ENCODE measurements at regions not wholly inside any gene's neighbourhood (a gene's known extent, or its start where the extent isn't known, plus 50 kb on each side); places are given as distances from the start of the nearest gene placed in this dataset.

GRCh38 chr1:112251766-112252506 is 144.1 kb upstream of the CTTNBP2NL start:
- in situ Hi-C loops (cut with HindIII; ENCODE audit: low pct_unique_long_range_greater_than_20kb, low sequenced_read_pairs), result no loop called here
- DNase-seq (ENCODE audit: low read depth), result peak; percentile 39

DNA sequence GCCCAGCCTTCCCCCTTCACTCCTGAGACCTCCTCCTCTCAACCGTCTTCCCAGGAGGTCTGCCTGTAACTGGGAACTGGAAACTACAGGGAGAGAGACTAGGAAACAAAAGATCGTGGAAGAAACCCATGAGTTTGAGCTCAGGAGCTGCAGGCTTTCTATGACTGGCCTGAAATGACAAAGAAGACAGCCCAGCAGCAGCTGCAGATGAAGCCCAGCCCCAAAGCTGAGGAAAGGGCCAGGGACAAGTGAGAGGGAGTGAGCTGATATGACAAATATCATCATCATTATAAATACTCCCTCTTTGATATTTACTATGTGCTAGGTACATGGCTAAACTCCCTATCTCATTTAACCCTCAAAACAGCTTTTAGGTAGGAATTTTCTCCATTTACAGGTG is 142.6 kb upstream of the CTTNBP2NL start:
- in situ Hi-C loops (cut with HindIII; ENCODE audit: low pct_unique_long_range_greater_than_20kb, low sequenced_read_pairs), result no loop called here
- no peak for DNase-seq (ENCODE audit: low read depth)

DNA sequence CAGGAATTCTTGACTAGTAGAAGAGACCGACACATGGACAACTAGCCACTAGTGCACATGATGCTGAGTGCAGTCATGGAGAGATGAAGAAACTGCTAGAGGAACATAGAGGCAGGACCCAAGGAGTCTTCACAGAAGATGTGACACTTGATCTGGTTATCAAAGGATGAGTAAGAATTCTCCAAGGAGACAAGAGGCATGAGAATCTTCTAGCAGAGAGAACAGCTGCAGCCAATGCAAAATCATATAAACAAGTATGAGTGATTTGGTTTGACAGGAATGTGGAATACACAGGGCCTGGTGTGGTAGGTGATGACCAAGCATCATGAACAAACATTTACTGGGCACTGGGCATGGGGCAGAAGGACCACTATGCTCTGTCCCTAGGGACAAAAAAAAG is 140.9 kb upstream of the CTTNBP2NL start:
- in situ Hi-C loops (cut with HindIII; ENCODE audit: low pct_unique_long_range_greater_than_20kb, low sequenced_read_pairs), result no loop called here
- no peak for DNase-seq (ENCODE audit: low read depth)

DNA sequence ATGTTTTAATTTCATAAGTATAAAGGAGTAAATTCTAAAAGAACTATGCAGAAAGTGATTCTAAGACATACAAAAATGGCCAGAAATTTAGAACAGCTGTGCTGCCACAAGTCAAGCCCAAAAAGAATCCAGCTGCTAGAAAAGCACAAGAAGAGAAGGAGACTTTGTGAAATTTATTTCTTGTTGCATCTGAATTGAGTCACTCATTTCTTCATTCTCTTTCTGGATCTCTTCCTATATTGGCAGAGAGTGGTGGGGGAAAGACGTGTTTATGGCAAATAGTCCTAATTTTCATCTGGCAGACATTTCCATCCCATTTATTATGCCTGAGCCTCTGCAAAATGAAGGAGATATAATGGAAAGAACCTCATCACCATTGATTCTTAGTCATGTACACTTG is 139.6 kb upstream of the CTTNBP2NL start:
- in situ Hi-C loops (cut with HindIII; ENCODE audit: low pct_unique_long_range_greater_than_20kb, low sequenced_read_pairs), result no loop called here
- no peak for DNase-seq (ENCODE audit: low read depth)

DNA sequence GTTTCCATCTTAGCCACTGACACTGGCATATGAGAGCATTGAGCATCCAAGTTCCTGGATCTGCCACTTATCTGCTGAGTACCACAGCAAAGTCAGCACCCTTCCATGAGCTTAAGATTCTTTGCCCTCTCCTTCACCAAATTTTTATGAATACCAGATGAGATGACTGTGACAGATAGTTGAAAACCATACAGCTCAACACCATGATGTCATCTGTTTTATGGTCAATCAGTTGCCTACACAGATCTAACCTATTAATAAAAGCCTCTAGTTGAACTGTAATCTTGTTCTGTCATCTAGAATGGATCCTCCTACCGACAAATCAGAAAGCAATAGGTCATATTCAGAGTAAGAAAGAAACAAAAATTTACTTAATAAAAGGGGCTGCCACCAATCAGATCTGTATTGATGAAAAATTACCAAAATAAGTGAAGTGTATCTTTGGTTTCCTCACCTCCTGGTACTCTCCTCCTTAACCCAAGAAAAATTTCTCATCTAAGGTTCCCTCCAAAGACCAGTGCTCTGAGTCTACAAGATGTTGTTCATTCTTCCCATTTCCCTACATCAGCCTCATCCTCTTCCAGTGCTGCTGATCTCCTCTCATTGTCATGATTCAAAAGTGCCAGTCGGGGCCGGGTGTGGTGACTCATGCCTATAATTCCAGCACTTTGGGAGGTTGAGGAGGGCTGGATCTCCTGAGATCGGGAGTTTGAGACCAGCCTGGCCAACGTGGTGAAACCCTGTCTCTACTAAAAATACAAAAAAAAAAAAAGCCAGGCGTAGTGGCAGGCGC is 138.8 kb upstream of the CTTNBP2NL start:
- in situ Hi-C loops (cut with HindIII; ENCODE audit: low pct_unique_long_range_greater_than_20kb, low sequenced_read_pairs), result no loop called here

GRCh38 chr1:112260699-112261098 is 135.3 kb upstream of the CTTNBP2NL start:
- in situ Hi-C loops (cut with HindIII; ENCODE audit: low pct_unique_long_range_greater_than_20kb, low sequenced_read_pairs), result no loop called here
- DNase-seq (ENCODE audit: low read depth), result no peak

More for the DNA sequence above, 138.8 kb upstream of the CTTNBP2NL start:
- no peak for DNase-seq (ENCODE audit: low read depth)

DNA sequence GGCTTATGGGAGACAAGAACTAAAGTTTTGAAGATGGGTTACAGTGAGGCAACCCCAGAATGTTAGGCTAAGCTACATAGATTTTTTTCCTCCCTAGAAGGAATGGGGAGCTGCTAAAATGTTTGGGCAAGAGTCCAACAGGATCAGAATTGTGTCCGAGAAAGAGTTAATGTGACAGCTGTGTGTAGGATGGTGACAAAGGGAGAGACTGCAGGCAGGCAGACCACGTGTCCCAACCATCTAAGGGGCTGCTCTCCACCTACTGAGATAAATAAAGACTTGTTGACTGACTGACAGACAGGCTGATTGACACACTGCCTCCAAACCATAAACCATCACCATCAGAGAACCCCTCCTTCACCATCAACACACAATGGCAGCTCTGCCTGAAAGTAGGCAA is 133.7 kb upstream of the CTTNBP2NL start:
- in situ Hi-C loops (cut with HindIII; ENCODE audit: low pct_unique_long_range_greater_than_20kb, low sequenced_read_pairs), result no loop called here
- DNase-seq (ENCODE audit: low read depth), result no peak

DNA sequence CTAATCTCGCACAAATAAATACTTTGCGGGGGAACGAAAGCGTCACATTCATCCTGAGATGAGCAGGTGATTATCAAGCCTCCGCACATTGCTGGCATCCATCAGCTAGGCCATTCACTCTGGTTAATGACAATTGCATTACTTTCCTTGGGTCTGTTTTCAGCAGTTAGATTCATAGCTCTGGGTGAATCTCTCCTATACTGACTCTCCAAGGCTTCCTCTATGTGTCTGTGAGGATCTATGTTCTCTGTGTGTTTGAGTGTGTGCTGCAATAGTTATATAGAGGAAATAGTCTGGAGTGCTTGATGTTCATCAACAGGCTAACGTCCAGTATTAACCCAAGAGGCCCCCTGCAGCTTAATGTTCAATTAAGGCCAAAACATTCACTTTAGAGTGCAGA is 133.0 kb upstream of the CTTNBP2NL start:
- in situ Hi-C loops (cut with HindIII; ENCODE audit: low pct_unique_long_range_greater_than_20kb, low sequenced_read_pairs), result no loop called here
- DNase-seq (ENCODE audit: low read depth), result no peak

DNA sequence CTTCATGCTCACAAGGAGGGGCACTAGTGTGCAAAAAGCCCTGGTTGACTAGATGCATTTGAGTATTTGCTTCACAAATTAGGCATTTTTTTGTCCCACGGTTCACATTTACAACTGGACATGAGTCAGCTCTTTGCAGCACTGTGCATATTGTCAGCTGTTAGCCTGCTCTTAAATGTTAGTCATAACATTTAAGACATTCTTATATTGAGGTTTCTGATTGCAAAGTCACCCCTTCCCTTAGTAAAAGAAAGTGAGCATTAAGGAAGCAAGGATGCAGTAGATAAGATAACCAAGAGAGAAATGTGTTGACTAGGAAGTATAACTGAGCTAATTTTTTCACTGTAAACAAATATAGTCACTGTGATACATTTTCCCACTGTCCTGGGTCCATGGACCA is 132.6 kb upstream of the CTTNBP2NL start:
- in situ Hi-C loops (cut with HindIII; ENCODE audit: low pct_unique_long_range_greater_than_20kb, low sequenced_read_pairs), result no loop called here
- DNase-seq (ENCODE audit: low read depth), result peak; percentile 4

GRCh38 chr1:112264010-112264409 is 132.0 kb upstream of the CTTNBP2NL start:
- no peak for DNase-seq (ENCODE audit: low read depth)
- in situ Hi-C loops (cut with HindIII; ENCODE audit: low pct_unique_long_range_greater_than_20kb, low sequenced_read_pairs), result no loop called here

GRCh38 chr1:112264553-112264952 is 131.5 kb upstream of the CTTNBP2NL start:
- in situ Hi-C loops (cut with HindIII; ENCODE audit: low pct_unique_long_range_greater_than_20kb, low sequenced_read_pairs), result no loop called here
- DNase-seq (ENCODE audit: low read depth), result no peak

DNA sequence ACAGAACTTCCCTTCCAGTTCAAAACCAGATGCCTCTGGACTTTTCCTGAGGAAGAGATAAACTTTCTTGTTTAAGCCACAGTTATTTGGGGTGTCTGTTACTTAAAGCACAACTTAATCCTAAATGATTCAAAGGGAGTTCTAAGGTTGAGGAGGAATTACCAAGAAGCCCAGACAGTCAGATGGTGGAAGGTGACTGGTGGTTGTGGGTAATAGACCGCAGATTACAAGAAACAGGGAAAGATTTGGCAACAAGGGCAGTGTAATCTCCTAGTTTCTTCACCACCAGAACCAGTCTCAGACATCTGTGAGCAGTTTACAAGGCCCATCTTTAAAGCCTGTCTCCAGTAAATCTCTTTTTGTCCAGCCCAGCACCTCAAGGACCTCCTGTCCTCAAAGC is 130.1 kb upstream of the CTTNBP2NL start:
- no peak for DNase-seq (ENCODE audit: low read depth)
- in situ Hi-C loops (cut with HindIII; ENCODE audit: low pct_unique_long_range_greater_than_20kb, low sequenced_read_pairs), result no loop called here

DNA sequence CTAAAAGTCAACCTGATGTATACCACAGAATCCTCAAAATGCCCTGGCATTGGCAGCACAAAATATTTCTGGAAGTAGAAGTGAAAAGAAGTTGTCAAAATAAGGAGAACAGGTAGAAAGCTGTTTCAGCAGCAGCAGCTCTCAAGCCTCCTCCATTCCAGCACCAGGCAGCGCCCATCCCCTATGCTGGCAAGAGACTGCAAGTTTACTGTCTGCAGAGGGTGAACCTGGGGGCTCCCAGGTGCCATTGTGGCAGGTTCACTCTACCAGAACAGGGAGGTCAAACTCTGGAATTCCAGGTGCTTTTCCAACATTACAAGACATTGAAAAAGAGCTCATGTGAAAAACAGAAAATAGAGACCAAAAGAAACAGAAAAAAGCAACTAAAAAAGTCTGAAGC is 128.8 kb upstream of the CTTNBP2NL start:
- in situ Hi-C loops (cut with HindIII; ENCODE audit: low pct_unique_long_range_greater_than_20kb, low sequenced_read_pairs), result no loop called here
- no peak for DNase-seq (ENCODE audit: low read depth)

- DNase-seq (ENCODE audit: low read depth), result no peak
- in situ Hi-C loops (cut with HindIII; ENCODE audit: low pct_unique_long_range_greater_than_20kb, low sequenced_read_pairs), result no loop called here
Observed at GRCh38 chr1:112267929-112268328, 128.1 kb upstream of the CTTNBP2NL start.

GRCh38 chr1:112268408-112268807 is 127.6 kb upstream of the CTTNBP2NL start:
- no peak for DNase-seq (ENCODE audit: low read depth)
- in situ Hi-C loops (cut with HindIII; ENCODE audit: low pct_unique_long_range_greater_than_20kb, low sequenced_read_pairs), result no loop called here

GRCh38 chr1:112271270-112271669 is 124.7 kb upstream of the CTTNBP2NL start:
- in situ Hi-C loops (cut with HindIII; ENCODE audit: low pct_unique_long_range_greater_than_20kb, low sequenced_read_pairs), result no loop called here
- no peak for DNase-seq (ENCODE audit: low read depth)

DNA sequence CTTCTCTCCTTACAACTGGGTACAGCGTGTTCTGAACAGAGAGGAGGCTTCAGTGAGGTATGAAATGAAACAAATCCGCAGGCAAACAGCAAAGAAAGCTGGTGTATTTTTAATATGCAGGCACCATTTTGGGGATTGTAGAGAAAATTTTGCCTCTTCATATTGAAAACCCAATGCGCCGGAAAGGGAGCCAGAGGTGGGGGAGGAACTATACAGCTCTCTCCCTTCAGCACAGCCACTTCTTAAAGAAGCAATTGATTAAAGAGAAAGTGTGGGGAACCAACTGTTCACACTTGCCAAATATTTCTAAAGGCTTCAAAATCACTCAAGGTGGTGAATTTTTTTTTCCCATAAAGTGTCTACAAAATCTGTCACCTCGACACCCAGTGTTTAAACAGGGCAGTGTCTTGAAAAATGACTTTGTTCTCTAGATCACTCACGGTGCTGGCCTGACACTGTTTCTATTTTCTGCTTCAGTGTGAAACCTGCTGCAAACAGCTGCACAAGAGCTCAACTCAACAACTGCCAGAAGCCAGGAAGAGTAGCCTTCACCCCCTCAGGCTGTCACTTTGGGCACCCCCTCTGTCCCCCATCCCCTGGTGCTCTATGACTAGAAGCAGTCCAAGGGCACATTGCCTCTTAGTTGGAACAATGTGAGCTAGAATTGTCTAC is 123.8 kb upstream of the CTTNBP2NL start:
- no peak for DNase-seq (ENCODE audit: low read depth)
- in situ Hi-C loops (cut with HindIII; ENCODE audit: low pct_unique_long_range_greater_than_20kb, low sequenced_read_pairs), result no loop called here

- in situ Hi-C loops (cut with HindIII; ENCODE audit: low pct_unique_long_range_greater_than_20kb, low sequenced_read_pairs), result no loop called here
- DNase-seq (ENCODE audit: low read depth), result no peak
Observed at GRCh38 chr1:112284796-112285195, 111.2 kb upstream of the CTTNBP2NL start.

GRCh38 chr1:112285316-112285715 is 110.7 kb upstream of the CTTNBP2NL start:
- DNase-seq (ENCODE audit: low read depth), result no peak
- in situ Hi-C loops (cut with HindIII; ENCODE audit: low pct_unique_long_range_greater_than_20kb, low sequenced_read_pairs), result no loop called here
